HG02870 (cell line): ENCODE measurements at regions not wholly inside any gene's neighbourhood (a gene's known extent, or its start where the extent isn't known, plus 50 kb on each side); places are given as distances from the start of the nearest gene placed in this dataset.
"Not testable (repeated sequence)": the region's sequence is repeated elsewhere in the genome, so short reads cannot be mapped to it uniquely, and the experiment has no call there.

ENCODE experiments used
- ATAC-seq: cut with Tn5 transposase; IDR thresholded peaks from one replicate; pipeline ENCODE4 v1.9.1; 2021; ENCODE audit warnings: mild to moderate bottlenecking, moderate library complexity; ENCODE audit not compliant: unreplicated experiment

- not testable (repeated sequence) for ATAC-seq
Observed at GRCh38 chr6:71007298-71007697, 50.4 kb upstream of the B3GAT2 start.

- no peak for ATAC-seq
Observed at GRCh38 chr6:71011871-71012371, 55.1 kb upstream of the B3GAT2 start.

- peak; percentile 80 for ATAC-seq
Observed at GRCh38 chr6:71012866-71013469, 56.1 kb upstream of the B3GAT2 start.

- no peak for ATAC-seq
Observed at GRCh38 chr6:71015392-71015791, 58.5 kb upstream of the B3GAT2 start.

GRCh38 chr6:71028236-71028876 is 71.5 kb upstream of the B3GAT2 start:
- no peak for ATAC-seq

- ATAC-seq: no peak
Observed at GRCh38 chr6:71028877-71029252, 72.0 kb upstream of the B3GAT2 start.

GRCh38 chr6:71029555-71029954 is 72.7 kb upstream of the B3GAT2 start:
- ATAC-seq: no peak

- no peak for ATAC-seq
Observed at GRCh38 chr6:71031912-71032311, 75.1 kb upstream of the B3GAT2 start.

- ATAC-seq: no peak
Observed at GRCh38 chr6:71033171-71033570, 76.3 kb upstream of the B3GAT2 start.

- ATAC-seq: no peak
Observed at GRCh38 chr6:71033890-71034289, 77.0 kb upstream of the B3GAT2 start.

GRCh38 chr6:71034563-71035345 is 77.9 kb upstream of the B3GAT2 start:
- ATAC-seq: no peak

GRCh38 chr6:71035871-71036270 is 79.0 kb upstream of the B3GAT2 start:
- ATAC-seq: no peak

- no peak for ATAC-seq
Observed at GRCh38 chr6:71038711-71039344, 82.0 kb upstream of the B3GAT2 start.

GRCh38 chr6:71040043-71040442 is 83.2 kb upstream of the B3GAT2 start:
- ATAC-seq: no peak

- no peak for ATAC-seq
Observed at GRCh38 chr6:71040841-71041240, 84.0 kb upstream of the B3GAT2 start.

GRCh38 chr6:71043902-71044301 is 87.0 kb upstream of the B3GAT2 start:
- ATAC-seq: no peak

GRCh38 chr6:71044753-71045152 is 87.9 kb upstream of the B3GAT2 start:
- ATAC-seq: no peak

GRCh38 chr6:71045296-71045695 is 88.4 kb upstream of the B3GAT2 start:
- no peak for ATAC-seq

GRCh38 chr6:71047417-71047816 is 90.6 kb upstream of the B3GAT2 start:
- ATAC-seq: no peak

GRCh38 chr6:71048320-71049164 is 91.7 kb upstream of the B3GAT2 start:
- no peak for ATAC-seq
